Activated B cell treated with CpG ODN at 0.5 μM for 24 hours (primary cell): ENCODE measurements at regions not wholly inside any gene's neighbourhood (a gene's known extent, or its start where the extent isn't known, plus 50 kb on each side); places are given as distances from the start of the nearest gene placed in this dataset.
"Not testable (repeated sequence)": the region's sequence is repeated elsewhere in the genome, so short reads cannot be mapped to it uniquely, and the experiment has no call there.

Experiments used
- ATAC-seq: fragments of 200-7000 bp; cut with Tn5 transposase; one replicate; pipeline ENCODE4 v1.10.0; 2021; ENCODE audit warnings: low read depth, mild to moderate bottlenecking, moderate library complexity
- CTCF ChIA-PET: fragments of 350-600 bp; sonication (Branson Sonifier 250); formaldehyde crosslinking; loops from one replicate; lab custom pipeline; 2021; ENCODE audit warnings: antibody characterized with exemption; lab: Charles Lee
- POLR2A ChIA-PET: fragments of 350-600 bp; sonication (Branson Sonifier 250); formaldehyde crosslinking; loops from one replicate; lab custom pipeline; 2021; ENCODE audit warnings: antibody characterized with exemption; lab: Charles Lee
- DNase-seq: peaks from one replicate; pipeline ENCODE4 v3.0.0; 2022
- H3K27ac Mint-ChIP-seq: one replicate; pipeline ENCODE4 v1.8.0; 2020; ENCODE audit warnings: mixed read lengths
- H3K27me3 Mint-ChIP-seq: one replicate; pipeline ENCODE4 v1.8.0; 2021; ENCODE audit warnings: mixed read lengths
- H3K36me3 Mint-ChIP-seq: one replicate; pipeline ENCODE4 v1.8.0; 2021; ENCODE audit warnings: low read depth, mixed read lengths
- H3K4me1 Mint-ChIP-seq: one replicate; pipeline ENCODE4 v1.8.0; 2021; ENCODE audit warnings: mixed read lengths
- H3K4me3 Mint-ChIP-seq: one replicate; pipeline ENCODE4 v1.8.0; 2020; ENCODE audit warnings: mild to moderate bottlenecking, mixed read lengths
- H3K9me3 Mint-ChIP-seq: one replicate; pipeline ENCODE4 v1.8.0; 2020; ENCODE audit warnings: mixed read lengths
- intact Hi-C: fragments of 100-400 bp; cut with micrococcal nuclease; formaldehyde crosslinking; loops from one replicate; pipeline ENCODE4 v1.15.1; 2024

GRCh38 chr3:195987001-195987400, 78.7 kb upstream of the TNK2 start:
- H3K27ac Mint-ChIP-seq, H3K9me3 Mint-ChIP-seq, intact Hi-C loops, H3K4me1 Mint-ChIP-seq, POLR2A ChIA-PET, ATAC-seq, H3K4me3 Mint-ChIP-seq, DNase-seq, CTCF ChIA-PET, H3K27me3 Mint-ChIP-seq: not testable (repeated sequence)
- H3K36me3 Mint-ChIP-seq, result peaks cover 14% of the 10 kb centered on the region

- DNase-seq, H3K27ac Mint-ChIP-seq, ATAC-seq, H3K4me3 Mint-ChIP-seq, CTCF ChIA-PET, H3K9me3 Mint-ChIP-seq, H3K4me1 Mint-ChIP-seq, intact Hi-C loops, H3K27me3 Mint-ChIP-seq, POLR2A ChIA-PET: not testable (repeated sequence)
- peaks cover 14% of the 10 kb centered on the region for H3K36me3 Mint-ChIP-seq
Observed at GRCh38 chr3:195986576-195986975, 78.2 kb upstream of the TNK2 start.

GRCh38 chr3:195985348-195985920, 77.1 kb upstream of the TNK2 start:
- POLR2A ChIA-PET, DNase-seq, ATAC-seq, H3K9me3 Mint-ChIP-seq, H3K27me3 Mint-ChIP-seq, CTCF ChIA-PET, intact Hi-C loops, H3K4me1 Mint-ChIP-seq, H3K27ac Mint-ChIP-seq, H3K4me3 Mint-ChIP-seq: not testable (repeated sequence)
- peaks cover 17% of the 10 kb centered on the region for H3K36me3 Mint-ChIP-seq

- DNase-seq, CTCF ChIA-PET, H3K27ac Mint-ChIP-seq, H3K4me1 Mint-ChIP-seq, H3K27me3 Mint-ChIP-seq, intact Hi-C loops, POLR2A ChIA-PET, H3K9me3 Mint-ChIP-seq, H3K4me3 Mint-ChIP-seq, ATAC-seq: not testable (repeated sequence)
- peaks cover 20% of the 10 kb centered on the region for H3K36me3 Mint-ChIP-seq
Observed at GRCh38 chr3:195984392-195985030, 76.2 kb upstream of the TNK2 start.

GRCh38 chr3:195983880-195984279, 75.5 kb upstream of the TNK2 start:
- H3K27me3 Mint-ChIP-seq, ATAC-seq, H3K4me3 Mint-ChIP-seq, H3K27ac Mint-ChIP-seq, H3K9me3 Mint-ChIP-seq, DNase-seq, CTCF ChIA-PET, POLR2A ChIA-PET, H3K4me1 Mint-ChIP-seq, intact Hi-C loops: not testable (repeated sequence)
- peaks cover 23% of the 10 kb centered on the region for H3K36me3 Mint-ChIP-seq

- H3K27me3 Mint-ChIP-seq, ATAC-seq, H3K4me3 Mint-ChIP-seq, DNase-seq, CTCF ChIA-PET, H3K4me1 Mint-ChIP-seq, intact Hi-C loops, H3K27ac Mint-ChIP-seq, POLR2A ChIA-PET, H3K9me3 Mint-ChIP-seq: not testable (repeated sequence)
- H3K36me3 Mint-ChIP-seq, result peaks cover 27% of the 10 kb centered on the region
Observed at GRCh38 chr3:195982754-195983153, 74.4 kb upstream of the TNK2 start.

- POLR2A ChIA-PET, ATAC-seq: not testable (repeated sequence)
Observed at GRCh38 chr3:195981778-195982177, 73.4 kb upstream of the TNK2 start.

GRCh38 chr3:195979877-195980276, 71.5 kb upstream of the TNK2 start:
- H3K4me3 Mint-ChIP-seq, ATAC-seq, CTCF ChIA-PET, H3K27me3 Mint-ChIP-seq, POLR2A ChIA-PET, H3K27ac Mint-ChIP-seq, intact Hi-C loops, DNase-seq, H3K4me1 Mint-ChIP-seq, H3K9me3 Mint-ChIP-seq: not testable (repeated sequence)
- peaks cover 40% of the 10 kb centered on the region for H3K36me3 Mint-ChIP-seq

More at GRCh38 chr3:195981778-195982177, 73.4 kb upstream of the TNK2 start:
- H3K9me3 Mint-ChIP-seq, H3K4me1 Mint-ChIP-seq, H3K4me3 Mint-ChIP-seq, CTCF ChIA-PET, intact Hi-C loops, H3K27me3 Mint-ChIP-seq, H3K27ac Mint-ChIP-seq, DNase-seq: not testable (repeated sequence)
- H3K36me3 Mint-ChIP-seq, result peaks cover 27% of the 10 kb centered on the region

GRCh38 chr3:195978585-195978984, 70.2 kb upstream of the TNK2 start:
- CTCF ChIA-PET, H3K4me1 Mint-ChIP-seq, intact Hi-C loops, H3K9me3 Mint-ChIP-seq, DNase-seq, POLR2A ChIA-PET, H3K4me3 Mint-ChIP-seq, ATAC-seq, H3K27me3 Mint-ChIP-seq, H3K27ac Mint-ChIP-seq: not testable (repeated sequence)
- H3K36me3 Mint-ChIP-seq, result peaks cover 43% of the 10 kb centered on the region

GRCh38 chr3:195976876-195977275, 68.5 kb upstream of the TNK2 start:
- POLR2A ChIA-PET, ATAC-seq, H3K27ac Mint-ChIP-seq, H3K4me1 Mint-ChIP-seq, DNase-seq, H3K27me3 Mint-ChIP-seq, intact Hi-C loops, H3K4me3 Mint-ChIP-seq, CTCF ChIA-PET, H3K9me3 Mint-ChIP-seq: not testable (repeated sequence)
- H3K36me3 Mint-ChIP-seq, result peaks cover 43% of the 10 kb centered on the region

GRCh38 chr3:195974281-195974680, 65.9 kb upstream of the TNK2 start:
- intact Hi-C loops, H3K4me1 Mint-ChIP-seq, H3K27ac Mint-ChIP-seq, H3K9me3 Mint-ChIP-seq, H3K4me3 Mint-ChIP-seq, POLR2A ChIA-PET, ATAC-seq, H3K27me3 Mint-ChIP-seq, CTCF ChIA-PET, DNase-seq: not testable (repeated sequence)
- peaks cover 58% of the 10 kb centered on the region for H3K36me3 Mint-ChIP-seq

- CTCF ChIA-PET, H3K9me3 Mint-ChIP-seq, POLR2A ChIA-PET, intact Hi-C loops, H3K27me3 Mint-ChIP-seq, ATAC-seq, H3K27ac Mint-ChIP-seq, H3K4me3 Mint-ChIP-seq, H3K4me1 Mint-ChIP-seq, DNase-seq: not testable (repeated sequence)
- peaks cover 62% of the 10 kb centered on the region for H3K36me3 Mint-ChIP-seq
Observed at GRCh38 chr3:195970873-195971272, 62.5 kb upstream of the TNK2 start.
